GM12878 (cell line): ENCODE measurements at regions not wholly inside any gene's neighbourhood (a gene's known extent, or its start where the extent isn't known, plus 50 kb on each side); places are given as distances from the start of the nearest gene placed in this dataset.

ENCODE experiments used
- BCLAF1 ChIP-seq: fragments of 450-650 bp; IDR thresholded peaks from 2 replicates; pipeline ENCODE4 v1.6.1; 2017; ENCODE audit warnings: antibody characterized with exemption, mild to moderate bottlenecking, moderate library complexity
- BHLHE40 ChIP-seq, 2 experiments: fragments of 450-650 bp in 1 of 2; IDR thresholded peaks; 2 replicates each; pipeline ENCODE4 v1.6.1; 2011 to 2017; ENCODE audit warnings: low read depth in 2 of 2, borderline replicate concordance in 1 of 2, improper control_type of control experiment in 1 of 2, low read length in 1 of 2, mild to moderate bottlenecking in 1 of 2
- BRCA1 ChIP-seq: IDR thresholded peaks from 2 replicates; pipeline ENCODE4 v1.6.1; 2011; ENCODE audit warnings: low read depth, low read length, improper control_type of control experiment
- CBX3 ChIP-seq: fragments of 200-600 bp; sonication (generic); IDR thresholded peaks from 2 replicates; pipeline ENCODE4 v1.6.1; 2016; ENCODE audit warnings: low read depth, borderline replicate concordance
- CEBPB ChIP-seq, 2 experiments: fragments of 150-350 bp in 1 of 2; IDR thresholded peaks; 2 replicates each; pipeline ENCODE4 v1.6.1; 2012 to 2014; ENCODE audit warnings: low read depth in 2 of 2, low read length in 2 of 2, borderline replicate concordance in 1 of 2, inconsistent platforms in 1 of 2
- ETV6 ChIP-seq, 2 experiments: fragments of 450-650 bp in 1 of 2; IDR thresholded peaks in 1 of 2; conservative IDR thresholded peaks in 1 of 2; 2 replicates each; pipeline ENCODE4 v1.6.1; 2014; ENCODE audit warnings: antibody characterized with exemption in 1 of 2, borderline replicate concordance in 1 of 2, low read depth in 1 of 2, mild to moderate bottlenecking in 1 of 2, moderate library complexity in 1 of 2
- FOXK2 ChIP-seq: fragments of 450-650 bp; IDR thresholded peaks from 2 replicates; pipeline ENCODE4 v1.6.1; 2017; ENCODE audit warnings: mild to moderate bottlenecking, moderate library complexity
- POLR2A ChIP-seq: IDR thresholded peaks from 2 replicates; pipeline ENCODE4 v1.6.1; 2011; ENCODE audit warnings: low read depth, mild to moderate bottlenecking, low read length
- SPI1 ChIP-seq: IDR thresholded peaks from 2 replicates; pipeline ENCODE4 v1.6.1; 2011; ENCODE audit warnings: low read depth, mild to moderate bottlenecking, low read length, moderate library complexity, borderline replicate concordance; ENCODE audit not compliant: insufficient read depth
- YY1 ChIP-seq: IDR thresholded peaks from 2 replicates; pipeline ENCODE4 v1.6.1; 2011; ENCODE audit warnings: low read depth, mild to moderate bottlenecking, low read length
- TF ChIP-seq, protein P1 (sequence below): fragments of 450-650 bp; IDR thresholded peaks from 2 replicates; pipeline ENCODE4 v1.6.1; 2016; ENCODE audit warnings: mild to moderate bottlenecking

DNA sequence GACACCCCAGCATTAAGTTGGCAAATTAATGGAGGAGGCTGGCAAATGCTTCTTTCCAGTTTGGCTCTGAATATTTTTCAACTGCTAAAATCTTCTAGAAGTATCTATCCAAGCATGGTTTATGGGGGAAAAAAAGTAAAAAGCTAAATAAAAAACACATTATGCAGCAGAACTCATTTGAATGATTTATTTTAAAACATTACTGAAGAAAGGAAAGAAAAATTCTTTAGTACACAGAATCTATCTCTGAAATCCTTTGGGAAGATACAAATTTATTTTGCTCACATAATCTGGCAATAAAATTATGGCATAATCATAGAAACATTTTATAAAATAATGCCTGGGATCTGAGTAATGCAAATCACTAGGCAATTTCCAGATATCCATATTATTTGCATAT lies 328.1 kb upstream of the MON1B start:
- no peak for TF ChIP-seq BCLAF1
- TF ChIP-seq SPI1, result no peak
- TF ChIP-seq POLR2A, result no peak
- TF ChIP-seq CBX3, result no peak
- TF ChIP-seq YY1, result no peak
- TF ChIP-seq BHLHE40 (IDR thresholded peaks at IDR 0.05; ENCODE audit: borderline replicate concordance in 1 of 2, low read depth in 2 of 2, low read length in 1 of 2), result no peak
- TF ChIP-seq FOXK2, result no peak
- TF ChIP-seq ETV6 (conservative IDR thresholded peaks at IDR 0.05 in 1 of 2, IDR thresholded peaks at IDR 0.05 in 1 of 2; ENCODE audit: borderline replicate concordance in 1 of 2, low read depth in 1 of 2), result no peak
- TF ChIP-seq CEBPB (IDR thresholded peaks at IDR 0.05; ENCODE audit: borderline replicate concordance in 1 of 2, low read depth in 2 of 2, low read length in 2 of 2), result no peak
- TF ChIP-seq, protein P1, sequence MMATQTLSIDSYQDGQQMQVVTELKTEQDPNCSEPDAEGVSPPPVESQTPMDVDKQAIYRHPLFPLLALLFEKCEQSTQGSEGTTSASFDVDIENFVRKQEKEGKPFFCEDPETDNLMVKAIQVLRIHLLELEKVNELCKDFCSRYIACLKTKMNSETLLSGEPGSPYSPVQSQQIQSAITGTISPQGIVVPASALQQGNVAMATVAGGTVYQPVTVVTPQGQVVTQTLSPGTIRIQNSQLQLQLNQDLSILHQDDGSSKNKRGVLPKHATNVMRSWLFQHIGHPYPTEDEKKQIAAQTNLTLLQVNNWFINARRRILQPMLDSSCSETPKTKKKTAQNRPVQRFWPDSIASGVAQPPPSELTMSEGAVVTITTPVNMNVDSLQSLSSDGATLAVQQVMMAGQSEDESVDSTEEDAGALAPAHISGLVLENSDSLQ, result no peak
- TF ChIP-seq BRCA1, result no peak
